ENCODE measurements at regions not wholly inside any gene's neighbourhood (a gene's known extent, or its start where the extent isn't known, plus 50 kb on each side); places are given as distances from the start of the nearest gene placed in this dataset.

GRCh38 chr14:61226015-61226654 lies 55.0 kb downstream of the TMEM30B start:
- Mint-ChIP-seq H3K9me3 (no peaks in the 10 kb centered on the region), H3K36me3 (no peaks in the 10 kb centered on the region), H3K27me3 (peaks cover 31% of the 10 kb centered on the region), H3K4me1 (no peaks in the 10 kb centered on the region), H3K4me3 (no peak overlapping the region), H3K27ac (no peak overlapping the region)
- DNase-seq, result no peak

- Mint-ChIP-seq H3K4me1 (no peaks in the 10 kb centered on the region), H3K4me3 (no peak overlapping the region), H3K36me3 (no peaks in the 10 kb centered on the region), H3K27ac (no peak overlapping the region), H3K9me3 (no peaks in the 10 kb centered on the region), H3K27me3 (peaks cover 35% of the 10 kb centered on the region)
- DNase-seq, result no peak
Measured at GRCh38 chr14:61225344-61225743, 55.8 kb downstream of the TMEM30B start.

- no peak for DNase-seq
- H3K4me1 Mint-ChIP-seq, result peaks cover 2% of the 10 kb centered on the region
- H3K27me3 Mint-ChIP-seq, result peaks cover 39% of the 10 kb centered on the region
- no peaks in the 10 kb centered on the region for H3K9me3 Mint-ChIP-seq
- no peaks in the 10 kb centered on the region for H3K36me3 Mint-ChIP-seq
- H3K4me3 Mint-ChIP-seq, result no peak overlapping the region
- no peak overlapping the region for H3K27ac Mint-ChIP-seq
Measured at GRCh38 chr14:61223552-61223951, 57.6 kb downstream of the TMEM30B start.

GRCh38 chr14:61222388-61222787 lies 58.8 kb downstream of the TMEM30B start:
- Mint-ChIP-seq H3K27ac (no peak overlapping the region), H3K4me3 (no peak overlapping the region), H3K27me3 (peaks cover 46% of the 10 kb centered on the region), H3K9me3 (no peaks in the 10 kb centered on the region), H3K36me3 (no peaks in the 10 kb centered on the region), H3K4me1 (peaks cover 2% of the 10 kb centered on the region)
- DNase-seq, result no peak

GRCh38 chr14:61221906-61222305 lies 59.2 kb downstream of the TMEM30B start:
- Mint-ChIP-seq H3K9me3 (no peaks in the 10 kb centered on the region), H3K27me3 (peaks cover 46% of the 10 kb centered on the region), H3K4me1 (peaks cover 2% of the 10 kb centered on the region), H3K27ac (no peak overlapping the region), H3K36me3 (no peaks in the 10 kb centered on the region), H3K4me3 (no peak overlapping the region)
- DNase-seq, result no peak

- no peak for DNase-seq
- no peak overlapping the region for H3K4me3 Mint-ChIP-seq
- no peaks in the 10 kb centered on the region for H3K36me3 Mint-ChIP-seq
- H3K27ac Mint-ChIP-seq, result no peak overlapping the region
- H3K9me3 Mint-ChIP-seq, result no peaks in the 10 kb centered on the region
- H3K4me1 Mint-ChIP-seq, result peaks cover 2% of the 10 kb centered on the region
- peaks cover 44% of the 10 kb centered on the region for H3K27me3 Mint-ChIP-seq
Measured at GRCh38 chr14:61219673-61220072, 61.5 kb downstream of the TMEM30B start.

GRCh38 chr14:61219256-61219655 lies 61.9 kb downstream of the TMEM30B start:
- peaks cover 2% of the 10 kb centered on the region for H3K4me1 Mint-ChIP-seq
- no peak for DNase-seq
- H3K36me3 Mint-ChIP-seq, result no peaks in the 10 kb centered on the region
- no peaks in the 10 kb centered on the region for H3K9me3 Mint-ChIP-seq
- no peak overlapping the region for H3K27ac Mint-ChIP-seq
- peaks cover 40% of the 10 kb centered on the region for H3K27me3 Mint-ChIP-seq
- H3K4me3 Mint-ChIP-seq, result no peak overlapping the region

GRCh38 chr14:61218767-61219166 lies 62.4 kb downstream of the TMEM30B start:
- no peak for DNase-seq
- Mint-ChIP-seq H3K9me3 (no peaks in the 10 kb centered on the region), H3K4me3 (no peak overlapping the region), H3K27me3 (peaks cover 38% of the 10 kb centered on the region), H3K27ac (no peak overlapping the region), H3K4me1 (peaks cover 2% of the 10 kb centered on the region), H3K36me3 (no peaks in the 10 kb centered on the region)

GRCh38 chr14:61218157-61218556 lies 63.0 kb downstream of the TMEM30B start:
- H3K9me3 Mint-ChIP-seq, result no peaks in the 10 kb centered on the region
- H3K36me3 Mint-ChIP-seq, result no peaks in the 10 kb centered on the region
- no peak for DNase-seq
- peaks cover 33% of the 10 kb centered on the region for H3K27me3 Mint-ChIP-seq
- no peak overlapping the region for H3K27ac Mint-ChIP-seq
- no peak overlapping the region for H3K4me3 Mint-ChIP-seq
- H3K4me1 Mint-ChIP-seq, result peaks cover 2% of the 10 kb centered on the region

- DNase-seq, result no peak
- H3K27me3 Mint-ChIP-seq, result peaks cover 28% of the 10 kb centered on the region
- H3K9me3 Mint-ChIP-seq, result no peaks in the 10 kb centered on the region
- peaks cover 2% of the 10 kb centered on the region for H3K4me1 Mint-ChIP-seq
- H3K36me3 Mint-ChIP-seq, result no peaks in the 10 kb centered on the region
- no peak overlapping the region for H3K27ac Mint-ChIP-seq
- no peak overlapping the region for H3K4me3 Mint-ChIP-seq
Measured at GRCh38 chr14:61217516-61217915, 63.6 kb downstream of the TMEM30B start.

GRCh38 chr14:61215222-61216020 lies 65.7 kb downstream of the TMEM30B start:
- no peaks in the 10 kb centered on the region for H3K36me3 Mint-ChIP-seq
- peaks cover 2% of the 10 kb centered on the region for H3K4me1 Mint-ChIP-seq
- no peak overlapping the region for H3K4me3 Mint-ChIP-seq
- H3K27me3 Mint-ChIP-seq, result peaks cover 21% of the 10 kb centered on the region
- H3K9me3 Mint-ChIP-seq, result no peaks in the 10 kb centered on the region
- no peak for DNase-seq
- no peak overlapping the region for H3K27ac Mint-ChIP-seq

GRCh38 chr14:61213920-61214319 lies 67.2 kb downstream of the TMEM30B start:
- Mint-ChIP-seq H3K27ac (no peak overlapping the region), H3K4me1 (no peaks in the 10 kb centered on the region), H3K4me3 (no peak overlapping the region), H3K9me3 (no peaks in the 10 kb centered on the region), H3K27me3 (peaks cover 19% of the 10 kb centered on the region), H3K36me3 (no peaks in the 10 kb centered on the region)
- DNase-seq, result no peak

- peaks cover 18% of the 10 kb centered on the region for H3K27me3 Mint-ChIP-seq
- H3K4me3 Mint-ChIP-seq, result no peak overlapping the region
- no peak overlapping the region for H3K27ac Mint-ChIP-seq
- no peaks in the 10 kb centered on the region for H3K4me1 Mint-ChIP-seq
- no peak for DNase-seq
- no peaks in the 10 kb centered on the region for H3K9me3 Mint-ChIP-seq
- no peaks in the 10 kb centered on the region for H3K36me3 Mint-ChIP-seq
Measured at GRCh38 chr14:61213191-61213621, 67.9 kb downstream of the TMEM30B start.

- Mint-ChIP-seq H3K4me3 (no peak overlapping the region), H3K27ac (no peak overlapping the region), H3K4me1 (no peaks in the 10 kb centered on the region), H3K36me3 (no peaks in the 10 kb centered on the region), H3K27me3 (peaks cover 14% of the 10 kb centered on the region), H3K9me3 (no peaks in the 10 kb centered on the region)
- DNase-seq, result no peak
Measured at GRCh38 chr14:61212546-61212945, 68.6 kb downstream of the TMEM30B start.

GRCh38 chr14:61211476-61212255 lies 69.5 kb downstream of the TMEM30B start:
- Mint-ChIP-seq H3K27ac (no peak overlapping the region), H3K4me1 (no peaks in the 10 kb centered on the region), H3K36me3 (no peaks in the 10 kb centered on the region), H3K4me3 (no peak overlapping the region), H3K9me3 (no peaks in the 10 kb centered on the region), H3K27me3 (peaks cover 12% of the 10 kb centered on the region)
- DNase-seq, result no peak

Measured in activated naive CD8-positive, alpha-beta T cell treated with anti-CD3 and anti-CD28 coated beads for 36 hours (primary cell).